Mucosa of descending colon (tissue), 3 donors: ENCODE measurements at regions not wholly inside any gene's neighbourhood (a gene's known extent, or its start where the extent isn't known, plus 50 kb on each side); places are given as distances from the start of the nearest gene placed in this dataset.
"Not testable (repeated sequence)": the region's sequence is repeated elsewhere in the genome, so short reads cannot be mapped to it uniquely, and the experiment has no call there.

Experiments used
- ATAC-seq: fragments of 200-7000 bp; cut with Tn5 transposase; one replicate; pipeline ENCODE4 v1.9.1; 2020; ENCODE audit warnings: mild to moderate bottlenecking, moderate library complexity
- DNase-seq, 3 donors: peaks; one replicate each; pipeline ENCODE4 v3.0.0-alpha.2; 2020
- H3K36me3 ChIP-seq: fragments of 200-600 bp; one replicate; pipeline ENCODE4 v1.8.0; 2021; ENCODE audit warnings: low read depth, mild to moderate bottlenecking
- H3K4me1 ChIP-seq: fragments of 200-600 bp; one replicate; pipeline ENCODE4 v1.8.0; 2021; ENCODE audit warnings: low read depth, mild to moderate bottlenecking
- H3K4me3 ChIP-seq: fragments of 200-600 bp; one replicate; pipeline ENCODE4 v1.8.0; 2021; ENCODE audit warnings: mild to moderate bottlenecking
- H3K9me3 ChIP-seq: fragments of 200-600 bp; one replicate; pipeline ENCODE4 v1.8.0; 2021; ENCODE audit warnings: mild to moderate bottlenecking
- intact Hi-C, 2 donors: fragments of 100-400 bp; cut with DNase I in 1 of 2; cut with micrococcal nuclease in 1 of 2; formaldehyde crosslinking; loops; one replicate each; pipeline versions ENCODE4 v1.11.0 to v1.11.1; 2022; cut with DNase I, micrococcal nuclease
- TF ChIP-seq, protein P1 (sequence below): fragments of 200-600 bp; IDR thresholded peaks from one replicate; pipeline ENCODE4 v1.8.0; 2022; ENCODE audit warnings: antibody characterized with exemption, mild to moderate bottlenecking
- donor health status: DM: no; HTN: no; CAD: no; lungs with moderate emphysema.
- donor health status: DM: no; HTN: no; CAD: no.
- donor health status: DM: no; HTN: yes; CAD: no.

- Histone ChIP-seq H3K4me1 (no peaks in the 10 kb centered on the region), H3K9me3 (peaks cover 34% of the 10 kb centered on the region), H3K4me3 (no peak overlapping the region), H3K36me3 (no peaks in the 10 kb centered on the region)
- no peak for DNase-seq
- no peak for ATAC-seq
- intact Hi-C loops: no loop called here
- TF ChIP-seq, protein P1, sequence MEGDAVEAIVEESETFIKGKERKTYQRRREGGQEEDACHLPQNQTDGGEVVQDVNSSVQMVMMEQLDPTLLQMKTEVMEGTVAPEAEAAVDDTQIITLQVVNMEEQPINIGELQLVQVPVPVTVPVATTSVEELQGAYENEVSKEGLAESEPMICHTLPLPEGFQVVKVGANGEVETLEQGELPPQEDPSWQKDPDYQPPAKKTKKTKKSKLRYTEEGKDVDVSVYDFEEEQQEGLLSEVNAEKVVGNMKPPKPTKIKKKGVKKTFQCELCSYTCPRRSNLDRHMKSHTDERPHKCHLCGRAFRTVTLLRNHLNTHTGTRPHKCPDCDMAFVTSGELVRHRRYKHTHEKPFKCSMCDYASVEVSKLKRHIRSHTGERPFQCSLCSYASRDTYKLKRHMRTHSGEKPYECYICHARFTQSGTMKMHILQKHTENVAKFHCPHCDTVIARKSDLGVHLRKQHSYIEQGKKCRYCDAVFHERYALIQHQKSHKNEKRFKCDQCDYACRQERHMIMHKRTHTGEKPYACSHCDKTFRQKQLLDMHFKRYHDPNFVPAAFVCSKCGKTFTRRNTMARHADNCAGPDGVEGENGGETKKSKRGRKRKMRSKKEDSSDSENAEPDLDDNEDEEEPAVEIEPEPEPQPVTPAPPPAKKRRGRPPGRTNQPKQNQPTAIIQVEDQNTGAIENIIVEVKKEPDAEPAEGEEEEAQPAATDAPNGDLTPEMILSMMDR: no peak
Measured at GRCh38 chr5:13201022-13201421, 743.5 kb downstream of the DNAH5 start.

- intact Hi-C loops, H3K4me1 ChIP-seq, DNase-seq, H3K36me3 ChIP-seq, H3K4me3 ChIP-seq, ATAC-seq: not testable (repeated sequence)
- H3K9me3 ChIP-seq: peaks cover 34% of the 10 kb centered on the region
Measured at GRCh38 chr5:13198226-13198625, 746.3 kb downstream of the DNAH5 start.

DNA sequence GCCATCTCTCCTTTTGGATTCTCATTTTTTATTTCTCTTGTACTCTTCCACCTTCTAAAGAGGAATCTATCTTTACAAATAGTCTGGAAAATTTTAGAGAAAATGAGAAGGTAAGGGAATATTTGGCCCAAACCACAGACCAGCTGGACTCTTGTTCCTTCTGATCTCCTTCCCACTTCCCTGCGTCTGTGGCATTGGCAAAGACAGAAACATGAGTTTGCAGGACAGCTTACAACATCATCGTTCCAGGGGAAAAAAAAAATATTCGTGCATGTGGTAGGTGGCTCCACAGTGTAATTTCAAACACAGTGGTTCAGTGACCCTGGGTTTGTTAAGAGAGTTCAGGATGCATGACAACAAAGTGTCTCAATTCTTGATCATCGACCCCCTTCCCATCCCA, 755.0 kb downstream of the DNAH5 start:
- Histone ChIP-seq H3K4me1 (no peaks in the 10 kb centered on the region), H3K9me3 (peaks cover 17% of the 10 kb centered on the region), H3K36me3 (no peaks in the 10 kb centered on the region), H3K4me3 (no peak overlapping the region)
- TF ChIP-seq, protein P1: no peak
- DNase-seq: no peak
- no peak for ATAC-seq
- intact Hi-C loops: no loop called here

DNA sequence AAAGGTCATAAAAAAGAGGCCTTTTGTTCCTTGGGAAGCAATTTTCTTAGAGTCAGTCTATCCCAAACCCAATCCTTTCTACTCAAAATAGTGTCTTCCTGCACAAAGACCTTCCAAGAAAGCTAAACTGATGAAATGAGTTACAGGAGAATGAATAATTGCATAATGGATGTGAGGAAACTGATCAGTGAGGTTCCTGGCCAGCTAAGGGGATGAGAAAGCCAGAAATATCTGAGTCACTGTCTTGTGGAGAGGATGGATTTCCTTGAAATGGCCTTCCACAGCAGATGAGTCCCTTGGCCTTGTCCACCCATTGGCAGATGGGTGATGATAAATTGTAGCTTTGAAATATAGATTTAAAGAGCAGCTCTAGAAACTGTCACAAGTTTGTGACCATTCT, 756.1 kb downstream of the DNAH5 start:
- Histone ChIP-seq H3K4me3 (no peak overlapping the region), H3K9me3 (peaks cover 13% of the 10 kb centered on the region), H3K4me1 (no peaks in the 10 kb centered on the region), H3K36me3 (no peaks in the 10 kb centered on the region)
- DNase-seq (no peak), ATAC-seq (no peak)
- TF ChIP-seq, protein P1: no peak
- intact Hi-C loops: no loop called here

DNA sequence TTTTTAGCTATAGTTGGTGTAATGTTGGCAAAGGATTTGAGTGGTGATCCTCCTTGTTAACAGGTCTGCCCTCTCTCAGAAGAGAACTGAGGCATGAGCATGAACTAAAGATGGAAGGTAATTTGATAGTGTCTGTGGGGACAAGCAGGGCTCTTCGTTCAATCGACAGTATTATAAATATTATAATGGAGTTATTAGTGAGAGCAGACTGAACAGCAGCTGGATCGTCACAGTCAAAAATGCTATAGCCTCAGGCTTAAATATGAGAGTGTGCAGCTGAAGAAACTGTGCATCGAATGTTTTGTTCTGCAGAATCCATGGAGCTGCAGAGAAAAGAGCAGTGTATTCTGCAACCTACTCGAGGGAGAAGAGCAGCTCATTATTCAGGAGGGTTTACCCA, 757.3 kb downstream of the DNAH5 start:
- H3K4me1 ChIP-seq: no peaks in the 10 kb centered on the region
- DNase-seq (no peak), ATAC-seq (no peak)
- TF ChIP-seq, protein P1: no peak
- H3K9me3 ChIP-seq: peaks cover 16% of the 10 kb centered on the region
- intact Hi-C loops: no loop called here
- H3K4me3 ChIP-seq: no peak overlapping the region
- no peaks in the 10 kb centered on the region for H3K36me3 ChIP-seq

DNA sequence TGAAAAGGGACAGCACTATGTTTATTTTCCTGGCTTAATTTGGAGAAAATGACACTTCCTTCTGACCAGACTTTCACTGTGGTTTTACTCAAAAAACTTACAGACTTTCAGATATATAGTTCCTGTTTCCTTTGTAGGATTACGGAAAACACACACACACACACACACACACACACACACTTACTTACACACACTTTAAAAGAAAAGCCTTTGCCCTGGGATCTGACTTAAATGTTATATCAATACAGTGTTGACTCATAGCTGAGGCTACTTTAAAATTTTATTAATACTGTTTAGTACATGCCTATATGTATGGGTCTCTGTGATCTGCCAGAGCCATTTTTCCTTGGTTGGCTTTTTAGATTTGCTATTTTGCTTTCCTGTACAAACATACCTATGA, 758.3 kb downstream of the DNAH5 start:
- H3K4me1 ChIP-seq: no peaks in the 10 kb centered on the region
- TF ChIP-seq, protein P1: no peak
- ATAC-seq (no peak), DNase-seq (peak in 1 of 3 donors; percentile 3)
- no peak overlapping the region for H3K4me3 ChIP-seq
- intact Hi-C loops: no loop called here
- H3K36me3 ChIP-seq: no peaks in the 10 kb centered on the region
- peaks cover 15% of the 10 kb centered on the region for H3K9me3 ChIP-seq
